ENCODE measurements at regions not wholly inside any gene's neighbourhood (a gene's known extent, or its start where the extent isn't known, plus 50 kb on each side); places are given as distances from the start of the nearest gene placed in this dataset.

- no peak for DNase-seq (ENCODE audit: low read depth)
- TF ChIP-seq, protein P1, sequence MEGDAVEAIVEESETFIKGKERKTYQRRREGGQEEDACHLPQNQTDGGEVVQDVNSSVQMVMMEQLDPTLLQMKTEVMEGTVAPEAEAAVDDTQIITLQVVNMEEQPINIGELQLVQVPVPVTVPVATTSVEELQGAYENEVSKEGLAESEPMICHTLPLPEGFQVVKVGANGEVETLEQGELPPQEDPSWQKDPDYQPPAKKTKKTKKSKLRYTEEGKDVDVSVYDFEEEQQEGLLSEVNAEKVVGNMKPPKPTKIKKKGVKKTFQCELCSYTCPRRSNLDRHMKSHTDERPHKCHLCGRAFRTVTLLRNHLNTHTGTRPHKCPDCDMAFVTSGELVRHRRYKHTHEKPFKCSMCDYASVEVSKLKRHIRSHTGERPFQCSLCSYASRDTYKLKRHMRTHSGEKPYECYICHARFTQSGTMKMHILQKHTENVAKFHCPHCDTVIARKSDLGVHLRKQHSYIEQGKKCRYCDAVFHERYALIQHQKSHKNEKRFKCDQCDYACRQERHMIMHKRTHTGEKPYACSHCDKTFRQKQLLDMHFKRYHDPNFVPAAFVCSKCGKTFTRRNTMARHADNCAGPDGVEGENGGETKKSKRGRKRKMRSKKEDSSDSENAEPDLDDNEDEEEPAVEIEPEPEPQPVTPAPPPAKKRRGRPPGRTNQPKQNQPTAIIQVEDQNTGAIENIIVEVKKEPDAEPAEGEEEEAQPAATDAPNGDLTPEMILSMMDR (IDR thresholded peaks at IDR 0.05; ENCODE audit: low read length, missing control alignments), result no peak
These were observed 1233.4 kb downstream of the ROBO2 start for GRCh38 chr3:78273326-78273725.

GRCh38 chr3:78274475-78275065 is 1234.7 kb downstream of the ROBO2 start:
- no peak overlapping the region for H3K4me3 ChIP-seq (replicated peaks; ENCODE audit: low read depth, low read length)
- no peak for DNase-seq (ENCODE audit: low read depth)
- TF ChIP-seq, protein P1 (IDR thresholded peaks at IDR 0.05; ENCODE audit: low read length, missing control alignments), result no peak

More at GRCh38 chr3:78273326-78273725, 1233.4 kb downstream of the ROBO2 start:
- no peak overlapping the region for H3K4me3 ChIP-seq (replicated peaks; ENCODE audit: low read depth, low read length)

- no peak for DNase-seq (ENCODE audit: low read depth)
- no peak overlapping the region for H3K4me3 ChIP-seq (replicated peaks; ENCODE audit: low read depth, low read length)
- TF ChIP-seq, protein P1 (IDR thresholded peaks at IDR 0.05; ENCODE audit: low read length, missing control alignments), result no peak
These were observed 1235.5 kb downstream of the ROBO2 start for GRCh38 chr3:78275420-78275852.

- no peak for DNase-seq (ENCODE audit: low read depth)
- H3K4me3 ChIP-seq (replicated peaks; ENCODE audit: low read depth, low read length), result no peak overlapping the region
- TF ChIP-seq, protein P1 (IDR thresholded peaks at IDR 0.05; ENCODE audit: low read length, missing control alignments), result no peak
These were observed 1237.3 kb downstream of the ROBO2 start for GRCh38 chr3:78277220-78277619.

DNA sequence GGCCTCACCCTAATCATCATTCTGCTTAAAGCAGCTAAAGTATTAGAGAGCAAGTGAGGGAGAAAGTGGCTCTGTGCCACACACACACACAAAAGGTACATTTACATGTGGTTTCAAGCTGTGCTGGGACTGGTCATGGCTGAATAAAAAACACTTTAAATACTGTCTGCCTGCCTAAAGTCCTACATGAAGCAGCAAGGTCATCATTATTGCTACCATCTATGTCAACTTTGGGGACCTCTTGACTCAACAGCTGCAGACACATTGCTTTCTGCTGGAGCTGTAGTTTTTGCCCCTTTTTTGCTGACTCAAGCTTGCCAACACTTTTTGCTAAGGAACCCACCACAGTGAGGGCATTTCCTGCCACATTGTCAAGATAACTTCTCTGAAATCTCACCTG is 1237.9 kb downstream of the ROBO2 start:
- no peak for DNase-seq (ENCODE audit: low read depth)
- no peak overlapping the region for H3K4me3 ChIP-seq (replicated peaks; ENCODE audit: low read depth, low read length)
- TF ChIP-seq, protein P1 (IDR thresholded peaks at IDR 0.05; ENCODE audit: low read length, missing control alignments), result no peak

DNA sequence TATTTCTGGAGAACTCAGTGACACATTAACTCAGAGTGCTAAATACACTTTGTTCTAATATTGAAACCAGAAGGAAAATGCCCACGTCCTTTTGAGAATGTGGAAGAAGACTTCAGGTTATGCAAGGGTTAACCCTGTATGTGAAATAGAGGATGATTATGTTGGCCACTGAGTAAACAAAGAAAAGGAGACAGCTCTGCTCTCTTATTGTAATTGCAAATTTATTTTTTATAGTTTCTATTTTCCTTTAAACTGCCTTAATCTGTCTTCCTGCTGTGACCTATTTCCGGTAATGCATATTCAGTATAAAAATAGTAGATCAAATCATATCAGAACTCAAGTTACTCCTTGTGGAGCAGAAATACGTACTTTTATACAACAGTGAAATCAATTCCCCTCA is 1239.2 kb downstream of the ROBO2 start:
- DNase-seq (ENCODE audit: low read depth), result no peak
- TF ChIP-seq, protein P1 (IDR thresholded peaks at IDR 0.05; ENCODE audit: low read length, missing control alignments), result no peak
- no peak overlapping the region for H3K4me3 ChIP-seq (replicated peaks; ENCODE audit: low read depth, low read length)

DNA sequence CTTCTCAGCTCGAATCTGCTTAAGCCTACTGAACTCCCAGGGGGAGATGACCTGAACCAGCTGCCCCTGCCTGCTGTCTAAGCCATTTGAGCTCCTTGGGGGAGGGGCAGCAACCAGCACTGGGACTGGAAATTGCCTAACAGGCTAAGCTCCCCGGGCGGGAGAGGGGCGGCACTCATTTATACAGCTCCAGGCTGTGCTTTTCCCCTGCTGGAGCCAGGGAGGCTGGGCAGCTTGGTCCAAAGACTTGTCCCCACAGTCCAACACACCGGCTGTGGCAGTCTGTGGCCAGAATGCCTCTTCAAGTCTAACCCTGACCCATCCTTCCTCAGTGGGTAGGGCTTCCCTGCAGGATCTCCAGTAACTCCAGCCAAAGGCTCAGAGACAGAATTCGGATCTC is 1241.5 kb downstream of the ROBO2 start:
- DNase-seq (ENCODE audit: low read depth), result no peak
- H3K4me3 ChIP-seq (replicated peaks; ENCODE audit: low read depth, low read length), result no peak overlapping the region
- TF ChIP-seq, protein P1 (IDR thresholded peaks at IDR 0.05; ENCODE audit: low read length, missing control alignments), result no peak

All from fibroblast of pulmonary artery (primary cell).